ENCODE measurements at regions not wholly inside any gene's neighbourhood (a gene's known extent, or its start where the extent isn't known, plus 50 kb on each side); places are given as distances from the start of the nearest gene placed in this dataset.

- TF ChIP-seq JUND (IDR thresholded peaks at IDR 0.05; ENCODE audit: low read depth) = no peak
- no peak for DNase-seq (ENCODE audit: low read depth in 1 of 2, low spot score in 1 of 2)
- in situ Hi-C loops (cut with HindIII; ENCODE audit: low pct_unique_long_range_greater_than_20kb, low sequenced_read_pairs) = no loop called here
Measured at GRCh38 chr11:92511522-92512203, 287.0 kb downstream of the FAT3 start.

- in situ Hi-C loops (cut with HindIII; ENCODE audit: low pct_unique_long_range_greater_than_20kb, low sequenced_read_pairs) = no loop called here
- DNase-seq (ENCODE audit: low read depth in 1 of 2, low spot score in 1 of 2) = no peak
- TF ChIP-seq JUND (IDR thresholded peaks at IDR 0.05; ENCODE audit: low read depth) = no peak
Measured at GRCh38 chr11:92512204-92512569, 287.6 kb downstream of the FAT3 start.

GRCh38 chr11:92523611-92524010, 299.0 kb downstream of the FAT3 start:
- TF ChIP-seq JUND (IDR thresholded peaks at IDR 0.05; ENCODE audit: low read depth) = no peak
- in situ Hi-C loops (cut with HindIII; ENCODE audit: low pct_unique_long_range_greater_than_20kb, low sequenced_read_pairs) = no loop called here
- DNase-seq (ENCODE audit: low read depth in 1 of 2, low spot score in 1 of 2) = no peak

- TF ChIP-seq JUND (IDR thresholded peaks at IDR 0.05; ENCODE audit: low read depth) = no peak
- in situ Hi-C loops (cut with HindIII; ENCODE audit: low pct_unique_long_range_greater_than_20kb, low sequenced_read_pairs) = no loop called here
- DNase-seq (ENCODE audit: low read depth in 1 of 2, low spot score in 1 of 2) = no peak
Measured at GRCh38 chr11:92524542-92524941, 299.9 kb downstream of the FAT3 start.

- in situ Hi-C loops (cut with HindIII; ENCODE audit: low pct_unique_long_range_greater_than_20kb, low sequenced_read_pairs) = no loop called here
- peak in 1 of 2 experiments; percentile 25 for DNase-seq (ENCODE audit: low read depth in 1 of 2, low spot score in 1 of 2)
- no peak for TF ChIP-seq JUND (IDR thresholded peaks at IDR 0.05; ENCODE audit: low read depth)
Measured at GRCh38 chr11:92527467-92527866, 302.8 kb downstream of the FAT3 start.

- TF ChIP-seq JUND (IDR thresholded peaks at IDR 0.05; ENCODE audit: low read depth) = no peak; the same call in 1 of the 2 replicates
- peak in 1 of 2 experiments; percentile 93 for DNase-seq (ENCODE audit: low read depth in 1 of 2, low spot score in 1 of 2)
- in situ Hi-C loops (cut with HindIII; ENCODE audit: low pct_unique_long_range_greater_than_20kb, low sequenced_read_pairs) = no loop called here
Measured at GRCh38 chr11:92528001-92528400, 303.4 kb downstream of the FAT3 start.

- DNase-seq (ENCODE audit: low read depth in 1 of 2, low spot score in 1 of 2) = no peak
- in situ Hi-C loops (cut with HindIII; ENCODE audit: low pct_unique_long_range_greater_than_20kb, low sequenced_read_pairs) = no loop called here
- no peak for TF ChIP-seq JUND (IDR thresholded peaks at IDR 0.05; ENCODE audit: low read depth)
Measured at GRCh38 chr11:92531065-92531739, 306.6 kb downstream of the FAT3 start.

GRCh38 chr11:92533657-92534335, 309.2 kb downstream of the FAT3 start:
- in situ Hi-C loops (cut with HindIII; ENCODE audit: low pct_unique_long_range_greater_than_20kb, low sequenced_read_pairs) = no loop called here
- no peak for DNase-seq (ENCODE audit: low read depth in 1 of 2, low spot score in 1 of 2)
- no peak for TF ChIP-seq JUND (IDR thresholded peaks at IDR 0.05; ENCODE audit: low read depth)

GRCh38 chr11:92536883-92537282, 312.3 kb downstream of the FAT3 start:
- TF ChIP-seq JUND (IDR thresholded peaks at IDR 0.05; ENCODE audit: low read depth) = no peak
- in situ Hi-C loops (cut with HindIII; ENCODE audit: low pct_unique_long_range_greater_than_20kb, low sequenced_read_pairs) = no loop called here
- no peak for DNase-seq (ENCODE audit: low read depth in 1 of 2, low spot score in 1 of 2)

GRCh38 chr11:92540096-92540495, 315.5 kb downstream of the FAT3 start:
- TF ChIP-seq JUND (IDR thresholded peaks at IDR 0.05; ENCODE audit: low read depth) = no peak
- in situ Hi-C loops (cut with HindIII; ENCODE audit: low pct_unique_long_range_greater_than_20kb, low sequenced_read_pairs) = no loop called here
- DNase-seq (ENCODE audit: low read depth in 1 of 2, low spot score in 1 of 2) = no peak

- in situ Hi-C loops (cut with HindIII; ENCODE audit: low pct_unique_long_range_greater_than_20kb, low sequenced_read_pairs) = no loop called here
- no peak for DNase-seq (ENCODE audit: low read depth in 1 of 2, low spot score in 1 of 2)
- no peak for TF ChIP-seq JUND (IDR thresholded peaks at IDR 0.05; ENCODE audit: low read depth)
Measured at GRCh38 chr11:92545906-92546471, 321.4 kb downstream of the FAT3 start.

GRCh38 chr11:92546603-92547002, 322.0 kb downstream of the FAT3 start:
- in situ Hi-C loops (cut with HindIII; ENCODE audit: low pct_unique_long_range_greater_than_20kb, low sequenced_read_pairs) = no loop called here
- TF ChIP-seq JUND (IDR thresholded peaks at IDR 0.05; ENCODE audit: low read depth) = no peak
- DNase-seq (ENCODE audit: low read depth in 1 of 2, low spot score in 1 of 2) = no peak

- in situ Hi-C loops (cut with HindIII; ENCODE audit: low pct_unique_long_range_greater_than_20kb, low sequenced_read_pairs) = no loop called here
- no peak for TF ChIP-seq JUND (IDR thresholded peaks at IDR 0.05; ENCODE audit: low read depth)
- DNase-seq (ENCODE audit: low read depth in 1 of 2, low spot score in 1 of 2) = peak in 1 of 2 experiments; percentile 10
Measured at GRCh38 chr11:92550411-92550810, 325.8 kb downstream of the FAT3 start.

Measured in T47D (cell line).